ENCODE measurements at regions not wholly inside any gene's neighbourhood (a gene's known extent, or its start where the extent isn't known, plus 50 kb on each side); places are given as distances from the start of the nearest gene placed in this dataset.
"Not testable (repeated sequence)": the region's sequence is repeated elsewhere in the genome, so short reads cannot be mapped to it uniquely, and the experiment has no call there.

DNA sequence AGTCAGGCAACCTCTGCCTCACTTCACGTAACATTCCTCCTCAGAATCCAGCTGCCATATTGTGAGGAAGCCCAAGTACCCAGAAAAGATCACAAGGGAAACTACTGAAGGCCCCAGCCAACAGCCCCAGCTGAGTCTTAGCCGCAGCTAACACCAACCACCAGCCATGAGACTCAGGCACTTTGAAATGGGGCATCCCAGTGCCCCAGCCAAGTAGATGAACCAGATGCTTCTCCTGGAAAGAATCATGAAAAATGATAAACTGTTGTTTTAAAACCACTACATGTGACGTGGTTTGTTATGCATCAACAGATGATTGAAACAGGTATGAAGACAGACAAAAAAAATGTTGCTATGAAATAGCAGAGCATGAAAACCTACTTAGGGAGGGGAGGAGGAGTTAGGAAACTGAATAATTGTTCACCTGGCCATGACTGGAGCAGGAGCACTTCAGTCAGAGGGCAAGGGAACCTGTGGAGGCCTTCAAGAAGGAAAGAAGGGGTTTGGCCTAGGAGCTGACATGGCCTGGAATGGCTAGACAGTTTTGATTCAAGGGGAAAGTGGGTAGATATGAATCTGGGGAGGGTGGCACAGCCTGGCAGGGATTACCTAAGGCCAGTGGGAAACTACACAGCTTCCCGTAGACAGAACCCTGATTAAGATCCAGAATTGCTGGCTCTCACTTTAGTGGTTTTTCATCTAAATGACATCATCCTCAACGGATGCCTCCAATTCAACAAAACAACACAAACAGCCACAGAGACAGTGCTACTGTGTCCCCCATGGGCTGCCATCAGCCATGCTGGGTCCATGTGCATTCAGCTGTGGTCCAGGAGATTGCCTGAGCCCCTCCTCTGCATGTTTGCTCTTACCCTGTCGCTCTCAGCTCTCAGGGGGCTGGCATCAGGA lies 211.6 kb downstream of the SYK start:
- DNase-seq (ENCODE audit: extremely low spot score, insufficient read length, low read depth): no peak
- FAIRE-seq: no peak

- FAIRE-seq (no peak), DNase-seq (ENCODE audit: extremely low spot score, insufficient read length, low read depth) (no peak)
These were observed 215.6 kb downstream of the SYK start for GRCh38 chr9:91017245-91017644.

GRCh38 chr9:91019871-91020270 lies 218.3 kb downstream of the SYK start:
- not testable (repeated sequence) for FAIRE-seq; DNase-seq (ENCODE audit: extremely low spot score, insufficient read length, low read depth)

- FAIRE-seq; DNase-seq (ENCODE audit: extremely low spot score, insufficient read length, low read depth): not testable (repeated sequence)
These were observed 220.0 kb downstream of the SYK start for GRCh38 chr9:91021656-91022055.

GRCh38 chr9:91023741-91024140 lies 222.1 kb downstream of the SYK start:
- DNase-seq (ENCODE audit: extremely low spot score, insufficient read length, low read depth): no peak
- FAIRE-seq: no peak

DNA sequence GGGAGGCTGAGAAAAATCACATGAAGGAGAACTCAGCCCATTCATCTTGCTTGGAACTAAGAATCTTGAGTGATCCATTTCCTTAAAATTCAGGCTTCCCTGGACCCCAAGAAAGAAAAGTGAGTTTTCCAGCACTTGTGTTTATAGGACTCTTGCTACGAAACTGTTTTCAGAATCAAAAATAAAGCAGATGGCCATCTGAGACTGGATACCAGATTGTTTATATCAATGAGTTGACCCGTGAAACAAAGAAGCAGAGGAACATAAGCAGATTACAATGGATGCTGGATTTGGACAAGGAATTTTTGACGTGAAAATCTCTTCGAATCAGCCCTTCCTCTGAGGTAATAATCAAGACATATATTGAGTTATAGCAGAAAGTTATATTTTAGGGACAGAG lies 223.2 kb downstream of the SYK start:
- no peak for DNase-seq (ENCODE audit: extremely low spot score, insufficient read length, low read depth)
- FAIRE-seq: no peak

DNA sequence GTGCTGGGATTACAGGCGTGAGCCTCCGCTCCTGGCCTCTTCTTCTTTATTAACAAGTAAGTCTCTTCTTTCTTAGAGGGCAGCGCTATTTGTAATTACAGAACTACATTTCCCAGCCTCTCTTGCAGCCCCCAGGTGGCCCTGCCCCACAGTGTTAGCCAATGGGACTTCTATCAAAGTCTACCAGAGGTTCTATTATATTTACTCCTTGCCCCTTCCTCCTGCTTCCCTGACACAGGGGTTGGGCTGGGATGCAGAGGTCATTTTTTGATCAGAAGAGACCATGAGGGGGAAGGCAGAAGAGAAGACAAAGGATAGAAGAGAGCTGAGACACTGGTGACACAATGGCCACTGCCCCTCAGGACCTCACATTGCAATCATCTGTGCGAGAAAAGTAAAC lies 224.2 kb downstream of the SYK start:
- no peak for DNase-seq (ENCODE audit: extremely low spot score, insufficient read length, low read depth)
- FAIRE-seq: no peak

- FAIRE-seq: no peak
- DNase-seq (ENCODE audit: extremely low spot score, insufficient read length, low read depth): no peak
These were observed 224.6 kb downstream of the SYK start for GRCh38 chr9:91026266-91026665.

DNA sequence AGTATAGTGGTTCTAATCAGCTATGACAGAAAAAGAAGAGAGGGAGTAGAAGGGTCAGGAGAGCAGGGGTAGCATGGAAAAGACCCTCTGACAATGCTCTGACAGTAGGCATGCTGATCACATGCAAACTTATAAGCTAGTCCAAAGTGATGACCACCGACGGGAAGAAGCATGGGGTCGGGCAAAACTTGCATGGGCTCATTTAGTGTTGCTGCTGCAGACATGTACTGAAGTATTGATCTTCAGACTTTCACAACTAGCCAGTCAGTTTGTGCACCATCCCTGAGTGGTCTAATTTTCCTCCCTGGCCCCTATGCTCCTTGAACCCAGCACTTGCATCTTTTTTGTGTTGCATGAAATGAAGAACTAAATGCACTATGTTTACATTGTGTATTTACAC lies 225.4 kb downstream of the SYK start:
- FAIRE-seq (no peak), DNase-seq (ENCODE audit: extremely low spot score, insufficient read length, low read depth) (no peak)

DNA sequence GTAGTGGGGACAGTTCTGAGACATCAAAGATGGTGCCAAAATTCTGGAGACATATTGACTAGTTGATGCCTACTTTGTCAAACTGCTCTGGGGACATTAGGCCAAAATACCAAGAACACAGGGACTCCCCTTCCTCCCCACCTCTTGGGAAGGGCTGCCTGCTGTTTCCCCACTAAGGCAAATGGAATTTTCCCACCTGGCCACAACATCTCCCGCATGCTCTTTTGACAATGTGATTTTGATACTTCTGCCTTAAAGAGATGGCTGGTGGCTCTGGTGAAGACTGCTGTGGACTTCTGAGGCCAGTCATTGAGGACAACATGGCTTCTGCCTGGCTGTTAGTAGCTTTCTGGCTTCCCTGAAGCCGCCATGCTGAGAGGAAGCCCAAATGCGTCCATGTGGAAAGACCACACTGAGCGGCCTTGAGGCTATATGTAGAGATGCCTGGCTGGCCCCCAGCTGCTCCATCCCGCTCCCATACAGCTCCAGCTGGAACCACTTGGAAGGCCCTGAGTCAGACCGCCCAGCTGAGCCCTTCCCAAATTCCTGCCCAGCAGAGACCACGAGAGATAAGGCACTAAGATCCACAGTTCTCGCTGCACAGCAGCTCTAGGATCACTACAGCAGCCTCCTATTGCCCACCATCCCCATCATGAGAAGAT lies 226.7 kb downstream of the SYK start:
- FAIRE-seq: no peak

DNA sequence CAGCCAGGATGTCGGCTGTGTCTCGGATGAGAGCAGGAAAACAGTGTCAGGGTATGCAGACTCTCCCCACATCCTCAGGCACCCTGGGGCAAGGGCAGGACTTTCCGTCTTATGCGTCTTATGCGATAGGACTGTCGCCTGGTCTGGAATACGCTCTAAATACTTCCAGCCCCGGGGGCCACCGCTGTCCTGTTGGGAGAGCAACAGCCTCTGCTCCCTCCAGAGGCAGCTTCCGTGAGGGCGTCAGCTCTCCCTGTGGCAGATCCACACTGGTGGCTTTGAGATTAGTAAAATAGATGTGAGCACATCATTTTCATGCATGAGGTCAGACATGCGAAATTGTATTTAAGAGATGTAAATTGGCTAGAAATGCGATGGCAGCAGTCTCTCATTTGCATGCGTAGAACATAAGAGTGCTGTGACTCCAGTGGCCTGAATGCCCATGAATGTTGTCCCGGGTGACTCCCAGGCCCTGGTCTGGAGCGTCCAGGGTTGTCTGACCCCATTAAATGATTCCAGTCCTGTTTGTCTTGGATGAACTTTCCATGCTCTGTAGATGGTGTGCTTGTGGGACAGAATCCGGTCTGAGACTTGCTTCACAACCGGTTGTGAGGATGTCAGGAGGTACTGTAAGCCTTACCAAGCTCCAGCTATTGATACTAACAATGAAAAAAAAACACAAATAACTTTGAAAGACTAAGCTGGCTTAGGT lies 228.2 kb downstream of the SYK start:
- FAIRE-seq (no peak), DNase-seq (ENCODE audit: extremely low spot score, insufficient read length, low read depth) (no peak)

More for the DNA sequence above, 226.7 kb downstream of the SYK start:
- no peak for DNase-seq (ENCODE audit: extremely low spot score, insufficient read length, low read depth)

DNA sequence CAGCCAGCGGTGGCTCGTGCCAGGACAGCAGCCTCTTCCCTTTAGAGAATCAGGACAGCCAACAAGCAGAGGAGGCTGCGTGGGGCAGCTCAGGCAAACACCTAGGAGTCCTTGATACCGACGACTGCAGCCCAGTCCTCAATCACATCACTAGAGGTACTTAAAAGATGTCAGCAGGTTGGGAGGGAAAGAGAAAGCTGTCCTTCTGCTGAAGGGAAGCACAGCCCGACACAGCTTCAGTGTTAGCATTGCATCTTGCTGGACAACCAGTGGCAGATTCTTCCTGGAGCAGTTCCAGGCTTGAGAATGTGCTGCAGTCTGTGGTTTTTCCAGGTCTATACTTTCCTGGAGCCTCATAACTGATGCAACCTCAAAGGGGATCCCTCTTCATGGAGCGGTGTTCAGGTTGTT lies 230.5 kb downstream of the SYK start:
- FAIRE-seq: no peak
- DNase-seq (ENCODE audit: extremely low spot score, insufficient read length, low read depth): no peak

- FAIRE-seq (no peak), DNase-seq (ENCODE audit: extremely low spot score, insufficient read length, low read depth) (no peak)
These were observed 231.7 kb downstream of the SYK start for GRCh38 chr9:91033270-91033669.

GRCh38 chr9:91033797-91034196 lies 232.2 kb downstream of the SYK start:
- FAIRE-seq (peak; percentile 80), DNase-seq (ENCODE audit: extremely low spot score, insufficient read length, low read depth) (no peak)

- DNase-seq (ENCODE audit: extremely low spot score, insufficient read length, low read depth) (no peak), FAIRE-seq (no peak)
These were observed 232.9 kb downstream of the SYK start for GRCh38 chr9:91034521-91034920.

DNA sequence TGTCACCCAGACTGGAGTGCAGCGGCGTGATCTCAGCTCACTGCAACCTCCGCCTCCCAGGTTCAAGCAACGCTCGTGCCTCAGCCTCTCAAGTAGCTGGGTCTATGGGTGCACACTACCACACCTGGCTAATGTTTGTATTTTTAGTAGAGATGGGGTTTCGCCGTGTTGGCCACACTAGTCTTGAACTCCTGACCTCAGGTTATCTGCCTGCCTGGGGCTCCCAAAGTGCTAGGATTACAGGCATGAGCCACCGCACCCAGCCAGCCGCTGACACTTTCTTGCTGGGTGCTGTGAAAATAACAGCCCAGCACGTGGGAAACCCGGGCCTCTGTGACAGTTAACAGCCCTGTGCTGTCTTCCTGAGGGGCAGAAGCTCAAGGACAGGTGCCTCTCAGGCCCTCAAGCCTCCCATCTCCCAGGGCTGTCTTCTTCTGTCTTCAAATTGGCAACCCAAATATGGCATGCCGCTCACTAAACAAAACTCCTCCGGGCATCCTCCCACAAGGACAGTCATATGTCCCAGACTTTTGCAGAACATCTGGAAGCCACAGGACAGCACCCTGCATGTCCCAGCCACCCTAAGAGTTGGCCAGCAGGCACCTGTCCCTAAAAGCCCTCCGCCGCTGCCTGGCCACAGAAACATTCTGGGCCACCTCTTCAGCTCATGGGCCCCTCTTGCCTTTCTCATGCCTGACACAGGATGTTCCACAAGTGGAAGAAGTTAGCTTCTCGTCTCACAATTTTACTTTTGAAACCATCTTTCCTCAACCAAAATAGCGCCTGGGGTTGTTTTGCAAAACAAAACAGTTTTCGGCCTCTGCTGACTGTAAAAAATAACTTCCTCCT lies 233.6 kb downstream of the SYK start:
- peak; percentile 33 for FAIRE-seq
- DNase-seq (ENCODE audit: extremely low spot score, insufficient read length, low read depth): no peak

DNA sequence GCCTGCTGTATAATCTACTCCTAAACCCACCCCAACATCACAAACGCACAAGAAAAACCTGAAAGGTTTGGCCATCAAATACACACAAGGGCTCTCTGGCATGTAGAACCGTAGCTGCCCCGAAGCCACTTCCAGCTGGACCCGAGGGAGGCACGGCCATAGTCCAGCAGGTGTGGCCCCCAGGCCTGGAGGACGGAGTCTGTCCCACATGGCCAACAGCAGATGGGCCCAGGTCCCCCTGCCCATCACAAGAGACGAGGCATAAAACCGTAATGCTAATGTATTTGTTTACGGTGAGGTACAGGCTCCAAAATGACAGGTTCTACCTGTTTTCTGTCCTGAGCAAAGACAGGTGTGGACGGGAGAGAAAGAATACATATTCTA lies 234.2 kb downstream of the SYK start:
- FAIRE-seq: no peak
- DNase-seq (ENCODE audit: extremely low spot score, insufficient read length, low read depth): no peak

DNA sequence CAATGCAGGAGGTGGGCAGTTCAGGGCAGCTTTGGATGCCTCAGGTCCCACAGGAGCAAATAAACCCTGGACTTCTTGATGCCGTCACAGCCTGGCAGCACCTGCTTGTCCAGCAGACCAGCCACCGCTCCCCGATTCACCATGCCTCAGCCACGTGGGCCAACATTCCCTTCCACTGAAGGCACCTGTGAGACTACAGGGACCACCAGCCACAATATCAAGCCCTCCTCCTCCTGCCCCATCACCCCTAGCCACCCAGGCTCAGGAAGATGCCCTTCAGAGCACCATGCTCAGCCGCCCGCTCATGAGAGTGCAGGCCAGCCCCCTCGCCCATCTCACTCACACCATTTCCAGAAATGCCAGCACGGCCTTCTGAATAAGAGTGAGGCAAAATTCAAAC lies 234.7 kb downstream of the SYK start:
- no peak for DNase-seq (ENCODE audit: extremely low spot score, insufficient read length, low read depth)
- FAIRE-seq: no peak

DNA sequence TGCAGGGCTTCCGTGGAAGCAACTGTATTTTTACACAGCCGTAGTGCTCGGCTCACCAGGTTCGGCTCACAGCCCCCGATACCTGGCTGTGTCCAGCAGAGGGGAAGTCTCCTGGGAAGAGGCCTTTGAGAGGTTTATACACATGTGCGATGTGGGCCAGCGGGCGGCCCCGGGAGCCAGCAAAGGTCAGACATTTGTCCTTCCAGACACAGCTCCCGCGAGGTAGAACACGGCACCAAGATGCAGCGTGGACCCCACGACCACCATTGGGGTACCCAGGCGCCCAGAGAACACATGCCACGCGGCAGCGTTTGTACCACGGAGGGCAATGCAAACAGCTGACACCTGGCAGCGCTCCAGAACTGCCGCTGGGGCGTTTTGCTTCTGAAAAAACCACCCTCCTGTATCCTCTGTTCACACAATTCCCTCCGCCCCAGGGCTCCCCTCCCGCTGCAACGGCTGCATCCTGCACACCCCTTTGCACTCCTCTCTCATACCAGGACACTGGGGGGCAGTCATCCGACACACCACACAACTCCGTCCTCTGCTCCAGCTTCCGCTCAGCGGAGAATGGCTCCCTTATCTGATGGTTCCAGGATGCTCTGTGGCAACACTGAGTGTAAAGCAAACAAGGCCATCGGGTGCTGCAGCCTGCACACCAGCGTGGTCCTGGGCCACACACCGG lies 235.3 kb downstream of the SYK start:
- no peak for DNase-seq (ENCODE audit: extremely low spot score, insufficient read length, low read depth)
- FAIRE-seq: peak; percentile 64

All from GM18507 (cell line).